SK-N-MC (cell line): ENCODE measurements at regions not wholly inside any gene's neighbourhood (a gene's known extent, or its start where the extent isn't known, plus 50 kb on each side); places are given as distances from the start of the nearest gene placed in this dataset.

ENCODE experiments used
- EZH2 ChIP-seq: fragments of 200-600 bp; sonication (generic); IDR thresholded peaks from one replicate; pipeline ENCODE4 v1.6.1; 2017; ENCODE audit warnings: antibody characterized with exemption
- POLR2AphosphoS5 ChIP-seq: IDR thresholded peaks from 2 replicates; pipeline ENCODE4 v1.6.1; 2012; ENCODE audit warnings: mild to moderate bottlenecking, low read depth, low read length, borderline replicate concordance

- TF ChIP-seq EZH2 (no peak), POLR2AphosphoS5 (no peak)
Measured at GRCh38 chr13:31947506-31947905, 84.1 kb upstream of the FRY start.
